HG02763 (cell line): ENCODE measurements at regions not wholly inside any gene's neighbourhood (a gene's known extent, or its start where the extent isn't known, plus 50 kb on each side); places are given as distances from the start of the nearest gene placed in this dataset.
"Not testable (repeated sequence)": the region's sequence is repeated elsewhere in the genome, so short reads cannot be mapped to it uniquely, and the experiment has no call there.

Experiments
- ATAC-seq: cut with Tn5 transposase; IDR thresholded peaks from one replicate; pipeline ENCODE4 v1.9.1; 2021; ENCODE audit warnings: mild to moderate bottlenecking, moderate library complexity; ENCODE audit not compliant: unreplicated experiment

DNA sequence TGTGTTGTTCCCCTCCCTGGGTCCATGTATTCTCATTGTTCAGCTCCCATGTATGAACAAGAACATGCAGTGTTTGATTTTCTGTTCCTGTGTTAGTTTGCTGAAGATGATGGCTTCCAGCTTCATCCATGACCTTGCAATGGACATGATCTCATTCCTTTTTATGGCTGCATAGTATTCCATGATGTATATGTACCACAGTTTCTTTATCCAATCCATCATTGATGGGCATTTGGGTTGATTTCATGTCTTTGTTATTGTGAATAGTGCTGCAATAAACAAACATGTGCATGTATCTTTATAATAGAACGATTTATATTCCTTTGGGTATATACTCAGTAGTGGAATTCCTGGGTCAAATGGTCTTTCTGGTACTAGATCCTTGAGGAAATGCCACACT lies 65.1 kb upstream of the SLC13A1 start:
- ATAC-seq: not testable (repeated sequence)

DNA sequence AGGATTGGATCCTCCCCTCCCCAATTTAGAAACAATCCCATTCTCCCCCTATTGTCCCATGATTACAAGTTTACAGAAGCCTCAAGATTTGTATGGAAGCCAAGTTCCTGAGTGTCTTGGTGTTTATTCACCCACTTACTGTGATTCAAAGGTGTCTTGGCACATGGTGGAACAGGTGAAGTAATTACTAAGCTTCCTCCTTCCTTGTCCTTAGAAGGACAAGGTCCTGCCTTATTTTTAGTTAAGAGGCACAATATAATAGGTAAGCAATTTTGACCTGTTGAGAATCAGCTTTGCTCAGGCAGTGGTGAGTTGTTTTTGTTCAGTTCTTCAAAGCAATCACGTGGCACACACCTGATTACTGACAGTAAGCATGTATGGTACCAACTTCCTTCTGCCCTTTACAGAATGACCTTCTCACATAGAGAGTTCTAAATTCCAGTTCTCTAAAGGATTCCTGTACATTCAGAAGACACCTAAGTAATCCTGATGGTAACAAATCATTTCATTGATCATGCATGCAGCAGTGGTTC lies 60.7 kb upstream of the SLC13A1 start:
- no peak for ATAC-seq

DNA sequence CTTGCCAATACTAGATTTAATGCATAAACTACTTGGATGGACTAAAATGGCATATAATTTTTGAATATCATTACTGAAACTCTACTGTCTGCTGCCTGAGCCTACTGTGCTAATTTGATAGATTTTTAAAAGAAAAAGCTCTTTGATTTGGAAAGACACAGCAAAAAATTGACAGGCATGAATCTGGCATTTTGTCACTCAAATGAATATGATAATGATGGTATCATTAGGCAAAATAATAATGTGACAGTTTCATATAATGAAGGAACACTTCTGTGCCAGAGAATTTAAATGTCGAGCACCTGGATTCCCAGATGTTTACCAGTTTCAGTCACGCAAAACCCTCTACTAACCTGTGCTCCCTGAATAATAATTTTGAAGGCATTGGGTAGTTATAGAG lies 60.0 kb upstream of the SLC13A1 start:
- ATAC-seq: no peak
